Activated CD8-positive, alpha-beta memory T cell treated with anti-CD3 and anti-CD28 coated beads, Interleukin-2, amount 10 ng/mL, durations not matched to agents 7 days and 5 days (primary cell): ENCODE measurements at regions not wholly inside any gene's neighbourhood (a gene's known extent, or its start where the extent isn't known, plus 50 kb on each side); places are given as distances from the start of the nearest gene placed in this dataset.

Experiments
- ATAC-seq: fragments of 150-1000 bp; cut with Tn5 transposase; one replicate; pipeline ENCODE4 v1.10.0; 2021; ENCODE audit warnings: moderate library complexity
- CTCF ChIA-PET: fragments of 350-600 bp; sonication (Branson Sonifier 250); formaldehyde crosslinking; loops from one replicate; lab custom pipeline; 2021; ENCODE audit warnings: antibody characterized with exemption; lab: Charles Lee
- DNase-seq: peaks from one replicate; pipeline ENCODE4 v3.0.0-alpha.2; 2020
- H3K27ac Mint-ChIP-seq: one replicate; pipeline ENCODE4 v1.8.0; 2021; ENCODE audit warnings: mild to moderate bottlenecking, mixed read lengths
- H3K27me3 Mint-ChIP-seq: one replicate; pipeline ENCODE4 v1.8.0; 2021; ENCODE audit warnings: mixed read lengths
- H3K36me3 Mint-ChIP-seq: one replicate; pipeline ENCODE4 v1.8.0; 2021; ENCODE audit warnings: mild to moderate bottlenecking, mixed read lengths
- H3K4me1 Mint-ChIP-seq: one replicate; pipeline ENCODE4 v1.8.0; 2021; ENCODE audit warnings: mixed read lengths
- H3K4me3 Mint-ChIP-seq: one replicate; pipeline ENCODE4 v1.8.0; 2021; ENCODE audit warnings: mild to moderate bottlenecking, moderate library complexity, mixed read lengths
- H3K9me3 Mint-ChIP-seq: one replicate; pipeline ENCODE4 v1.8.0; 2022; ENCODE audit warnings: low read depth, mixed read lengths

GRCh38 chr20:52294106-52294628 lies 102.6 kb upstream of the ZFP64 start:
- H3K36me3 Mint-ChIP-seq = no peaks in the 10 kb centered on the region
- ATAC-seq = no peak
- DNase-seq = no peak
- no peaks in the 10 kb centered on the region for H3K4me1 Mint-ChIP-seq
- H3K9me3 Mint-ChIP-seq = no peaks in the 10 kb centered on the region
- CTCF ChIA-PET = interaction anchor here (2.4 kb wide), 1 partner anchor 12 kb away, joined by 6 read pairs; no protein-coding TSS in a partner anchor
- H3K4me3 Mint-ChIP-seq = no peak overlapping the region
- no peak overlapping the region for H3K27ac Mint-ChIP-seq
- H3K27me3 Mint-ChIP-seq = no peaks in the 10 kb centered on the region

GRCh38 chr20:52291109-52291508 lies 99.5 kb upstream of the ZFP64 start:
- H3K9me3 Mint-ChIP-seq = no peaks in the 10 kb centered on the region
- H3K27ac Mint-ChIP-seq = no peak overlapping the region

GRCh38 chr20:52290569-52290968 lies 99.0 kb upstream of the ZFP64 start:
- CTCF ChIA-PET = no interaction called here
- H3K4me3 Mint-ChIP-seq = no peak overlapping the region
- DNase-seq (no peak), ATAC-seq (no peak)
- H3K36me3 Mint-ChIP-seq = no peaks in the 10 kb centered on the region
- peaks cover 2% of the 10 kb centered on the region for H3K27me3 Mint-ChIP-seq
- no peaks in the 10 kb centered on the region for H3K9me3 Mint-ChIP-seq
- no peaks in the 10 kb centered on the region for H3K4me1 Mint-ChIP-seq
- H3K27ac Mint-ChIP-seq = no peak overlapping the region

More at GRCh38 chr20:52291109-52291508, 99.5 kb upstream of the ZFP64 start:
- no peaks in the 10 kb centered on the region for H3K4me1 Mint-ChIP-seq
- CTCF ChIA-PET = no interaction called here
- H3K36me3 Mint-ChIP-seq = no peaks in the 10 kb centered on the region
- no peak for DNase-seq
- H3K27me3 Mint-ChIP-seq = no peaks in the 10 kb centered on the region
- ATAC-seq = no peak
- H3K4me3 Mint-ChIP-seq = no peak overlapping the region

- no peak for DNase-seq
- no peak for ATAC-seq
- no peaks in the 10 kb centered on the region for H3K4me1 Mint-ChIP-seq
- H3K9me3 Mint-ChIP-seq = no peaks in the 10 kb centered on the region
- H3K27me3 Mint-ChIP-seq = peaks cover 6% of the 10 kb centered on the region
- CTCF ChIA-PET = no interaction called here
- H3K36me3 Mint-ChIP-seq = no peaks in the 10 kb centered on the region
- no peak overlapping the region for H3K27ac Mint-ChIP-seq
- H3K4me3 Mint-ChIP-seq = no peak overlapping the region
Measured at GRCh38 chr20:52289956-52290565, 98.5 kb upstream of the ZFP64 start.

GRCh38 chr20:52280407-52280806 lies 88.8 kb upstream of the ZFP64 start:
- DNase-seq (no peak), ATAC-seq (no peak)
- Mint-ChIP-seq H3K27me3 (peaks cover 41% of the 10 kb centered on the region), H3K27ac (no peak overlapping the region), H3K4me1 (no peaks in the 10 kb centered on the region), H3K36me3 (no peaks in the 10 kb centered on the region), H3K9me3 (no peaks in the 10 kb centered on the region), H3K4me3 (no peak overlapping the region)
- CTCF ChIA-PET = no interaction called here

- no peaks in the 10 kb centered on the region for H3K4me1 Mint-ChIP-seq
- no peak for DNase-seq
- CTCF ChIA-PET = interaction anchor here (0.7 kb wide), 1 partner anchor 674 kb away, joined by 4 read pairs; no protein-coding TSS in a partner anchor
- no peaks in the 10 kb centered on the region for H3K9me3 Mint-ChIP-seq
- no peak overlapping the region for H3K27ac Mint-ChIP-seq
- no peak overlapping the region for H3K4me3 Mint-ChIP-seq
- no peaks in the 10 kb centered on the region for H3K36me3 Mint-ChIP-seq
- no peak for ATAC-seq
- peaks cover 34% of the 10 kb centered on the region for H3K27me3 Mint-ChIP-seq
Measured at GRCh38 chr20:52279706-52280105, 88.1 kb upstream of the ZFP64 start.

GRCh38 chr20:52275181-52275691 lies 83.7 kb upstream of the ZFP64 start:
- Mint-ChIP-seq H3K27me3 (peaks cover 11% of the 10 kb centered on the region), H3K9me3 (no peaks in the 10 kb centered on the region), H3K27ac (no peak overlapping the region), H3K4me3 (no peak overlapping the region), H3K4me1 (no peaks in the 10 kb centered on the region), H3K36me3 (no peaks in the 10 kb centered on the region)
- ATAC-seq = no peak
- CTCF ChIA-PET = no interaction called here
- no peak for DNase-seq

- H3K27me3 Mint-ChIP-seq = peaks cover 6% of the 10 kb centered on the region
- H3K9me3 Mint-ChIP-seq = no peaks in the 10 kb centered on the region
- H3K27ac Mint-ChIP-seq = no peak overlapping the region
- H3K4me1 Mint-ChIP-seq = no peaks in the 10 kb centered on the region
- ATAC-seq (no peak), DNase-seq (no peak)
- H3K4me3 Mint-ChIP-seq = no peak overlapping the region
- no peaks in the 10 kb centered on the region for H3K36me3 Mint-ChIP-seq
- CTCF ChIA-PET = interaction anchor here (1.2 kb wide), 1 partner anchor 16 kb away, joined by 3 read pairs; no protein-coding TSS in a partner anchor
Measured at GRCh38 chr20:52270696-52271095, 79.1 kb upstream of the ZFP64 start.

GRCh38 chr20:52270001-52270606 lies 78.5 kb upstream of the ZFP64 start:
- Mint-ChIP-seq H3K27me3 (peaks cover 10% of the 10 kb centered on the region), H3K4me3 (no peak overlapping the region), H3K27ac (no peak overlapping the region), H3K4me1 (no peaks in the 10 kb centered on the region), H3K36me3 (no peaks in the 10 kb centered on the region), H3K9me3 (no peaks in the 10 kb centered on the region)
- ATAC-seq = no peak
- CTCF ChIA-PET = interaction anchor here (1.2 kb wide), 1 partner anchor 17 kb away, joined by 3 read pairs; no protein-coding TSS in a partner anchor
- DNase-seq = no peak

GRCh38 chr20:52269321-52269720 lies 77.7 kb upstream of the ZFP64 start:
- peaks cover 11% of the 10 kb centered on the region for H3K27me3 Mint-ChIP-seq
- DNase-seq (no peak), ATAC-seq (no peak)
- no peaks in the 10 kb centered on the region for H3K4me1 Mint-ChIP-seq
- no peak overlapping the region for H3K27ac Mint-ChIP-seq
- H3K9me3 Mint-ChIP-seq = no peaks in the 10 kb centered on the region
- CTCF ChIA-PET = no interaction called here
- H3K4me3 Mint-ChIP-seq = no peak overlapping the region
- no peaks in the 10 kb centered on the region for H3K36me3 Mint-ChIP-seq

GRCh38 chr20:52268184-52268749 lies 76.7 kb upstream of the ZFP64 start:
- peaks cover 17% of the 10 kb centered on the region for H3K27me3 Mint-ChIP-seq
- H3K36me3 Mint-ChIP-seq = no peaks in the 10 kb centered on the region
- ATAC-seq (no peak), DNase-seq (no peak)
- H3K4me1 Mint-ChIP-seq = no peaks in the 10 kb centered on the region
- CTCF ChIA-PET = no interaction called here
- no peak overlapping the region for H3K4me3 Mint-ChIP-seq
- no peak overlapping the region for H3K27ac Mint-ChIP-seq
- no peaks in the 10 kb centered on the region for H3K9me3 Mint-ChIP-seq

- Mint-ChIP-seq H3K27ac (no peak overlapping the region), H3K27me3 (peaks cover 24% of the 10 kb centered on the region), H3K36me3 (no peaks in the 10 kb centered on the region), H3K9me3 (no peaks in the 10 kb centered on the region), H3K4me3 (no peak overlapping the region), H3K4me1 (no peaks in the 10 kb centered on the region)
- DNase-seq (no peak), ATAC-seq (no peak)
- CTCF ChIA-PET = no interaction called here
Measured at GRCh38 chr20:52267418-52267817, 75.8 kb upstream of the ZFP64 start.

GRCh38 chr20:52263757-52264156 lies 72.2 kb upstream of the ZFP64 start:
- H3K4me1 Mint-ChIP-seq = no peaks in the 10 kb centered on the region
- DNase-seq = no peak
- CTCF ChIA-PET = no interaction called here

GRCh38 chr20:52261792-52262191 lies 70.2 kb upstream of the ZFP64 start:
- Mint-ChIP-seq H3K27me3 (peaks cover 22% of the 10 kb centered on the region), H3K9me3 (peaks cover 2% of the 10 kb centered on the region), H3K4me3 (no peak overlapping the region), H3K36me3 (peaks cover 1% of the 10 kb centered on the region), H3K27ac (no peak overlapping the region), H3K4me1 (no peaks in the 10 kb centered on the region)
- CTCF ChIA-PET = no interaction called here
- ATAC-seq (no peak), DNase-seq (no peak)

More at GRCh38 chr20:52263757-52264156, 72.2 kb upstream of the ZFP64 start:
- Mint-ChIP-seq H3K27ac (no peak overlapping the region), H3K36me3 (no peaks in the 10 kb centered on the region), H3K4me3 (no peak overlapping the region), H3K9me3 (no peaks in the 10 kb centered on the region), H3K27me3 (peaks cover 26% of the 10 kb centered on the region)
- no peak for ATAC-seq
